Skin epidermis (tissue), 12 donors: ENCODE measurements at regions not wholly inside any gene's neighbourhood (a gene's known extent, or its start where the extent isn't known, plus 50 kb on each side); places are given as distances from the start of the nearest gene placed in this dataset.

ENCODE experiments used
- H3K27ac ChIP-seq, 21 experiments: fragments of 200-600 bp; sonication (generic) in 11 of 21; one replicate each; pipeline ENCODE4 v1.5.0; 2020; ENCODE audit warnings: mild to moderate bottlenecking in 3 of 21, inconsistent platforms in 2 of 21, moderate library complexity in 2 of 21
- H3K4me3 ChIP-seq, 7 experiments: fragments of 200-600 bp; sonication (generic) in 2 of 7; one replicate each; pipeline ENCODE4 v1.5.0; 2020; ENCODE audit warnings: inconsistent platforms in 2 of 7, mild to moderate bottlenecking in 2 of 7, moderate library complexity in 1 of 7

DNA sequence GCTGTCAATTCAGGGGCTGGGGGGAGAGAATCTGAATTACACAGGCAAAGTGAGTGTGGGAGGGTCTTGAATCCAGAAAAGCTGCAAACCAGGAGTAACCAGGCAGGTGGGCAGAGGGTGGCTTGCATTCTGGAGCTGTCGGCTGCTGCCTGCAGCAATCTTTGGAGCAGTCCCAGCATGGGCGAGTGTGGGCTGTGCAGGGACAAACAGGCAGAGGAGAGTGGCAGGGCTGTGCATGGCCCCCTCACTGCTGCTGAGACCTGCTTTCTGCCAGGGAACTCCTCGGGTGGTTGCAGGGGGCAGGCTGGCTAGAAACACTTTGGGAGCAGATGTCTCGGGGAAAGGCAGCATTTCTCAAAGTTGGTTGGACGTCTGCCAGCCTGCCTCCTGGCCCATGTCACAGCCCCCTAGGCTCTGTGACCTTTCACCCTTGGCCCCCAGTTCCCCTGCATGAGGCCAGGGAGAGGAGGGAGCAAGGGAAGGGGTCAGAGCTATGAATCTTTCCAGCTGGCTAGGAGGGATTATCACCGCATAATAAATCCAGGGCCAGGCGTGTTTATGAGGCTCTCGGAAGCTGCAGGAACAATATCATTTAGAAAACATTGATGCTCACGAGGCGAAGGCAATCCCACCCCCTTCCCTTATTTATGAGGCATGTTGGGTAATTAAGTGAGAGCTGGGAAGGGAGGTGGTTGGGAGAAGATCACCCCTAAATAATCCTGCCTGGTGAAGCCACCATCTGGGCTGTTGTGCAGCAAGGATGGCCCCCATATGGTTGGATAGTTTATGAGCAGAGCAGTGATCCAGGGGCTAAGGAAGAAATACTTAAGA lies 212.3 kb upstream of the NCAM1 start:
- no peak overlapping the region for H3K4me3 ChIP-seq
- no peak overlapping the region for H3K27ac ChIP-seq

DNA sequence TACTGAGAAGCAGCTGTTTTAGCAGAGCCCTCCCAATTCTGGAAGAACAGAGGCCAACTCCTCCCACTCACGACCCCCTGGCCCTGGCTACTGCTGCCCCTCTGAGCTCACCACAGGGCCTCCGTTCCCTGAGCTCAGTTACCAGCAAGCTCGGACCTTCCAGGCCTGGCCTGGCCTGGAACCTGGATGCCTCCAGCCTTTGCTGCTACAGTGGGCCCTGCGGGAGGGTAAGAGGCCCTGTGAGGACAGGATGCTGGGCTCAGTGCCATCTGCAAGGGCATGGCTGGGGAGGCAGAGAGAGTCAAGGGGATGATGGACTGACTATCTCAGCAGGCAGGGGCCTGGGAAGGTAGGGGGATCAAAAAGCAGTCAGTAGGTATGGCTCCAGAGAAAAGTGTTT lies 209.9 kb upstream of the NCAM1 start:
- H3K27ac ChIP-seq = no peak overlapping the region
- H3K4me3 ChIP-seq = no peak overlapping the region

DNA sequence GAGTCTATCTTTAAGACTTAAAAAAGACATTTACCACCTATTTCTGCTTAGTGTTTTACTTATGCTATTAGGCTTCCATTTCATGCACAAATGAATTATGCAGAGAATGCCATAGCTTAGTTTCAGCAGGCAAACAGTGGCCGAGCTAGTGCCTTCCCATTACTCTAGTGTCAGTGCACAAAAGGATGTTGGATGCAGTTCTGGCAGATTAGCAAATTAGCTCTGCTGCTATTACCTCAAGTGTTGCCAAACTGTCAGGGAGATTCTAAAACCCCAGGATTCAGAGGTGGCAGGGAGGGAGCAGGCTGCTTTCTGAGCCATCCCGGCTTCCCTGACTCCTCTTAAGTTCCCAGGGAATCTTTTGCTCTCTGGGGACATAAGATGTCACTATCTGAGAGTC lies 209.4 kb upstream of the NCAM1 start:
- Histone ChIP-seq H3K27ac (no peak overlapping the region), H3K4me3 (no peak overlapping the region)

DNA sequence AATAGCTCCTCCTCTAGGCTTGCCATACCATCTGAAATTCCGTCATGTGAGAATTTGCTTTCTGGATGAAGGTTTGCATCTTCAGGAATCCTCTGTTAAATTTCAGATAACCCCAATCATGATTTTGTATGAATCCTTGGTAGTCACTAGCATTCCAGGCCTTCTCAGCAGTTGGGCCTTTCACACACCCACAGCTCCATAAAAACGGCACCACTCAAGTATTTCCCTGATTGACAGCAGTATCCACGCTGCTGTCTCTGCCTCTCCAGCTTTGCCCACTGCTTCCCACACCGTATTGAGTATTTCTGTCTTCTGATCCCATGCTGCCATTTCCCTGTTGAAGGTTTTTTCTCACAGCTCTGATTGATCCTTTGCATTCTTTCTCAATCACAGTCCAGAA lies 208.7 kb upstream of the NCAM1 start:
- H3K27ac ChIP-seq = no peak overlapping the region
- H3K4me3 ChIP-seq = no peak overlapping the region

DNA sequence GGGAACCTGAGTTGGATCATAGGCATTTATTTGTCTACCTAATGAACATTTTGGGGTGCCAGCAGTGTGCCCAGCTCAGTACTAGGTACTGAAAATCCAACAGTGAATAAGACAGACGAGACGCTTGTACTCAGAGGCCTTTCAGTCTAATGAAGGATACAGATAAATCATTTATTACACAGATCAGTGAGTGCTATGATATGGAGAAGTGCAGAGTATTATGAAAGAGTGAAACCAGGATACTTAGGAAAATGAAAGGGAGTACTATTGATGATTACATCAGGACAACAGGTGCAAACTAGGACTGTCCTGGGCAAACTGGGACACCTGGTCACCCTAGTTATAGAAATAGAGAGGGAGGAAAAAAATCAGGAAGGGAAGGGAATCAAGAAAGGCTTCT lies 207.5 kb upstream of the NCAM1 start:
- Histone ChIP-seq H3K4me3 (no peak overlapping the region), H3K27ac (no peak overlapping the region)

DNA sequence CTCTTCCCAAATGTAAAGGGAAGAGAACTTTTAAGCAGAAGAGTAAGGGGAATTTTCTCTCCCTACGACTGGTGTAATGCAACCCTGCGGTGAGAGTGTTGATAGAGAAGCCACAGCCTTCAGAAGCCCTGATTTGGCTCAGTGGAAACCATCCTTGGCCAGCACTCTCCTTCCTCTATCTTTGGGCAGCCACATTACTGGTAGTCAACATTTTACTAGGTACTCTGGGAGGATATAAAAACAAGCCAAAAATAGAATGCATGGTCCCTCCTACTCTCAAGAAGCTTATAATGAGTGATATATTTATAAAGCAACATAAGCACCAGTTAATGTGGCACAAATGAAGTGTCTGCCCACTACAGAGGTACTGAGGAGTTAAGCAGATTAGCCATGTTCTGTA lies 201.8 kb upstream of the NCAM1 start:
- no peak overlapping the region for H3K27ac ChIP-seq
- no peak overlapping the region for H3K4me3 ChIP-seq

DNA sequence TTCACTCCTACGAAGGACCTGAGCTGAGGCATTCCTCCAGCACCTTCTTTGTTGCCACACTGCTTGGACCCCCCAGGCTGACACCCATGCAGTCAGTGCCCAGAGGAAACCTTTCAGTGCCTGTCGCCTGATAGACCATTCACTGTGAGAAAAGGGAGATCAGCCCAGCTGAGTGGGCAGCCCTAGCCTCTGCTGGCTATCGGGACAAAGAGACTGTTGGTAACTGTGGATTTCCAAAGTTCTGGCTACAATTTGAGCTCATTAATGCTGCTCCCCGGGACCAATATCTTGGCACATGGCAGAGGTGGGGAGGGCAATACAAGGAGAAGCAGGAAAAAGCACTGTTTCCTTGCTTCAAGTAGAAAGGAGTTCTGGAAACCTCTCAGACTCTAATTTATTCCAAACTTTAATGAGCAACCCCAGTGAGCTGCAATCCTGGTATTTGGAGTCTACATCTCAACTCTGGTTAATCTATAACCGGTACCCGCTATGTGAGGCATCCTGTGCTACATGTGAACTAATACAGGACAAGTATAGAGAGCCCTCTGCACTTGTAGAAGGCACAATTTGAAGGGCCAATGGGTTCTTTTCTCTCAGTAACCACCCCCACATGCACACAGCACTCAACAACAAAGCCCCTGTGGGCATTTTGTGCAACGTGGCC lies 200.7 kb upstream of the NCAM1 start:
- no peak overlapping the region for H3K27ac ChIP-seq

DNA sequence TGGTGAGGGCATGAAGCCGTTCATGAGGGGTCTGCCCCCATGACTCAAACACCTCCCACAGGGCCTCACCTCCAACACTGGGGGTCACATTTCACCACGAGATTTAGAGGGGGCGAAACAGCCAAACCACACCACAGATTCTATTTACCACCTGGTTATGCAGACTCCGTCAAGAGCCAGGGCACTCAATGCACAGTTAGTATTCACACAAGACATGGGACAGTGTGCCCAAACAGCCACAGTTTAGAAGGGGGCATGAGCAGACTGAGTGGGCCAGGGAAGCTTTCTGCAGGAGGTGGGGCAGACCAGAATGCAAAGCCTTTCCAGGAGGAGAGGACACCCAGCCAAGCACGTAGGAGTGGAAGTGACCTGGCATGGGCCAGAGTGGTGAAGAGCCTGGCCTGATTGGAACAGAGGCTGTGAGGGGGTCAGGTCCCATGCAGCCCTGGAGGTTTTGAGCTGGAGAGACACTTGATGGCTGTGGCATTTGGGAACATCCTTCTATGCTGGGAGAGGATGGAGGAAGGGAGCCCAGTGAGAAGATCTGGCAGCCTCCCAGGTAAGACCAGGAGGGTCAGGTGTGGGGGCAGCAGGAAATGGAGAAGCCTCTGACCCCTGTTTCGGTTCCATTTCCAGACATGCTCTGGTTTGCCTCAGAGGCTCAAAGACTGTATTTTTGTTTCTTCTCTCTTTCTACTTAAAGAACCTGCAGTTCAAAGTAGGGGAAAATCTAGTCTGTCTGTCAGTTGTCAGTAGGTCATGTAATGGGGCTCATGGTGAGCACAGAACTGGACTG lies 199.1 kb upstream of the NCAM1 start:
- H3K27ac ChIP-seq = no peak overlapping the region

More for the DNA sequence above, 200.7 kb upstream of the NCAM1 start:
- H3K4me3 ChIP-seq = no peak overlapping the region

DNA sequence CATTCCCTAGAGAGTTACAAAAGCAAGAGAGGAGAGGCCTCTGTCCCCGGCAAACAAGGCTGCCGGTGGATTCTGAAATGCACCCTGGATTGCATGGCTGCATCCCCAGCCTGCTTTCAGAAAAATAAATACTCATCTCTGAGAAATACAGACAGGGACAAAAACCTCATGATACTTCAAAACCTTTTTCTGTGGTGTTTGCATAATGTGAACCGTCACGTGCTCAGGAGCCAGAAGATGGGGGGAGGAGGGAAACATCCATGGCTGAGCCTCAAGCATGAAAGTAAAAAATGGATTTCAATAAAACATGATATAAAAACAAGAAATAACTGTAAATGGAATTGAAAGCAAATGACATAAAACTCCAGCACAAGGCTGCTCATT lies 198.5 kb upstream of the NCAM1 start:
- Histone ChIP-seq H3K4me3 (no peak overlapping the region), H3K27ac (no peak overlapping the region)

More for the DNA sequence above, 199.1 kb upstream of the NCAM1 start:
- no peak overlapping the region for H3K4me3 ChIP-seq

DNA sequence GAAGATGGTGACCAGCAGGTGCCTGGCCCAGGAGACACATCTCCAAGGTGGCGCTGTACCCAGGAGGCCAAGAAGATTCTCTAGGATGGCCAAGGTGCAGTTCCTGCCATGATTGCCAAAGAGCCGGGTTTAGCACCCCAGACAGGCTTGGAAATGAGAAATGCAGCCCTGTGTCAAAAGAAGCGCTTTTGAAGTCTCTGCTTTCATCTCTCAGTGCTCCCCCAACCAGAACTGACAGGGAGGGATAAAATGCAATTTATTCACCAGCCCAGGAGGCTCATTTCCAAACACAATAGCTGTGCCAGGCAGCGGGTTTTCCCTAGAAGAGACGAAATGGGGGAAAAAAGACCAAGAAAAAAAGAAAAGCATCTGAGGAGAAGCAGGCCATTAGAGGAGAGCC lies 195.9 kb upstream of the NCAM1 start:
- Histone ChIP-seq H3K4me3 (no peak overlapping the region), H3K27ac (no peak overlapping the region)

DNA sequence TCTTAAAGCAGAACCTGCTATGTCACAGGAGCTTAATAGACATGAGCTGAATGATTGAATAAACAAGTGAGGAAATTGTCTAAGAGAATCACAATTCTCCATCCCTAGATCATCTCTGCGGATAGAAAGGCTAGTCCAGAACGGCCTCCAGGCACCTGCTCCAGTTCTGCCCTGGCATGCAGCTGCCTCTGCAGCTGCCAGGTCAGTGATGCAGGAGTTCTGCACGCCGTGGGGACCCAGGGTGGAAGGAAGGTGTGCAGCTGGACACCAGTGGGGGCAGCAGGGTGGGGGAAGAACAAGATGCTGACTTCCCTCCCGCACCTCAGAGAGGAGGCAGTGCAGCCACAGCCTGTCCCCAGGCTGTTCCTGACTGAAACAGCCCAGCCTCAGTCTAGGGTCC lies 192.1 kb upstream of the NCAM1 start:
- Histone ChIP-seq H3K27ac (no peak overlapping the region), H3K4me3 (no peak overlapping the region)

DNA sequence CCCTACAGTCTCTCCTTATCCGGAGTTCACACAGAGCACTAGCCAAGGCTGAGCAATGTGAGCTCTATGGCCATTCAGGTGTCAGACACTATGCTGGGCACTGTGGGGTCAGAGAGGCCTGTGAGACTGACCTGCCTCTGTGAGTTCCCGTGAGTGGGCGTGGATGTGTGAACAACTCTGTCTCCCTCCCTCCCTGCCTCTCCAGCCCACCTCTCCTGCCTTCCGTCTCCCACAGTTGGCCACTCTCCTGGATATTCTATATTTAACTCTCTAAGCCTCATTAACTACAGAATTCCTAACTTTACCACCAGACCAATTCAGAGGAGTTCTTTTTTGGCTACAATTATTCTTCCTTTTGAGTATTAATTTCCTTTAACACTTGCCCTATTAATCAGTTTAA lies 191.6 kb upstream of the NCAM1 start:
- Histone ChIP-seq H3K27ac (no peak overlapping the region), H3K4me3 (no peak overlapping the region)

DNA sequence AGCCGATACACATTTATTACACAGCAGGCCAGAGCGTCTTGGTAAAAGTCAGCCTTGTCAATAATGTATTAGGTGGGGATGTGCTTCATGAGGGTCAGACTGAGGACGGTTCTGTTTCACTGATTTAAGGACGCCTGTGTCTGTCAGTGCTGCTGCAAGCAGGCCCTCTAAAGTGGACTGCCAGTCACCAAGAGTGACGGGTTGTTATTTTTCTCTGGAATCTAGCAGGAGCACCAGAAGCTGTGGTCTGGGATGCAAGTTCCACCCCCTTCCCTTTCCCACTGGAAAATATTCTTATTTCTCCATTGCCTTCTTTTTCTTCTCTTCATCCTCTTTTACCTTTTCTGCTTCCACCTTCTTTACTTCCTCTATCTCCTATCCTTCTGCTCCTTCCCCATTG lies 191.2 kb upstream of the NCAM1 start:
- no peak overlapping the region for H3K4me3 ChIP-seq
- H3K27ac ChIP-seq = no peak overlapping the region

DNA sequence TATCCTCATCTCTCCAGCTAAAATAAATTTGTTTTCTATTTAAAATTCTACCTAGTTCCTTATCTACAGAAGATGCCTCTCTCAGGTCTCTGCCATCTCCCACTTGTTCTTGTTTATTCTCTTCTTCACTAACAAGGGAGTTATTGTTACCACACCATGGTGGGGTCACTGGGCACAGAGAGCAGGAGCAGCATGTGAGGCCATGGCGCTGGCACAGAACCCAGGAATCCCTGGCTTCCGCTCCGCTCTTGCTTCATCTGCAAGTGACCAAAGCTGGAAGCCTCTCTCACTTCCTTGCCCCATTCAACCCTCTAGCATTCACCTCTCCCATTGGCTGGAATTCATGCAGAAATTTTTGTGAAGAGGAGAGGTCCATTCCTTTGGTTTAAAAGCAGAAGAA lies 190.7 kb upstream of the NCAM1 start:
- no peak overlapping the region for H3K27ac ChIP-seq
- H3K4me3 ChIP-seq = no peak overlapping the region

DNA sequence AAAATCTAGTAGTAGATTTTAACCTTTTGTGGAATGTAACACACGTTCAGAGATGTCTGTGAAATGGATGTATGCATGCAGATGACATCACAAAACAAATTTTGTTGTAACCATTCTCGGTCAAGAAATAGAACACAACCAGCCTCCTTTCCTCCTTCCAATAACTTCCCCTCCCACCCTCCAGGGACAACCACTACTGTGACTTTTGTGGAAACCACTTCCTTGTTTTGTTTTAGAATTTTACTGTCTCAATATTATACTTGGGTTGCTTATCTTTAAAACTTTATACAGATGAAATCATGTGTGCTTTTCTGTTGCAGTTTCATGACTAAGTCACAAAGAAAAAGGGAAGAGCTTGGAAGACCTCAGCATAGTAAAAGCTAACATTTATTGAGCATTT lies 189.4 kb upstream of the NCAM1 start:
- Histone ChIP-seq H3K4me3 (no peak overlapping the region), H3K27ac (no peak overlapping the region)

DNA sequence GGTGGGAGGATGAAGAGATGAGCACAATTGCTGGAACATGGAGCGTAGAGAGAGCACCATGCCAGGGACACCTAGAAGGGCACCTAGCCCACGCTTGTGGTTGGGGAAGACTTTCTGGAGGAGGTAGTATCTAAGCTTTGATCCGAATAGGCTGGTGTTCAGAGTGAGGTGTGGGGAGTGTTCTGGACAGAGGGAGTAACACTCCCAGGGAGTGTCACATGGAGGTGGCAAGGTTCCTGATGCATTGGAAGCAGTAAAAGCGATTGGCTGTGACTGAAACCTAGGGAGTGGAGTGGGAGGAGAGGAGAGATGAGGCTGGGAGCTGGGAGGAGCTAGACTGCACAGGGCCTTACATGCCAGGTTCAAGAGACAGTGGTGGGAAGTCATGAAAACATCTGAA lies 188.0 kb upstream of the NCAM1 start:
- H3K27ac ChIP-seq = no peak overlapping the region
- no peak overlapping the region for H3K4me3 ChIP-seq

DNA sequence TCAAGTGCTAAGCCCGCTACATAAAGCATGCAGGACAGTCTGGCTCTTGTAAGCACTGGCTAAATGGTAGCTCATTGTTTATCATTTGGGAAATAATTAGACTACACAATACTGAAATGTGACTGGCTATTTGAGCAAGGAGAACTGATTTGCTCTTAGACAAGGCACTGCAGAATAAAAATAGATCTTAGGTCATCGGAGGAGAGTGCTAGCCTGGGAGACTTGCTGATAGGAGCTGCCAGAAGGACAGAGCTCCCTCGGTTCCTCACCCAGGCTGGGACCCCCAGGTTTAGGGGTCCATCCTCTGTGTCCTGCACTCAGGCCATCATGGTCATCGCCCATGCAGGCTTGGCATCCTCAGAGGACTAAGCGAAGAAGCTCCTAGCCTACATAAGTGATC lies 184.4 kb upstream of the NCAM1 start:
- H3K27ac ChIP-seq = no peak overlapping the region
- no peak overlapping the region for H3K4me3 ChIP-seq

DNA sequence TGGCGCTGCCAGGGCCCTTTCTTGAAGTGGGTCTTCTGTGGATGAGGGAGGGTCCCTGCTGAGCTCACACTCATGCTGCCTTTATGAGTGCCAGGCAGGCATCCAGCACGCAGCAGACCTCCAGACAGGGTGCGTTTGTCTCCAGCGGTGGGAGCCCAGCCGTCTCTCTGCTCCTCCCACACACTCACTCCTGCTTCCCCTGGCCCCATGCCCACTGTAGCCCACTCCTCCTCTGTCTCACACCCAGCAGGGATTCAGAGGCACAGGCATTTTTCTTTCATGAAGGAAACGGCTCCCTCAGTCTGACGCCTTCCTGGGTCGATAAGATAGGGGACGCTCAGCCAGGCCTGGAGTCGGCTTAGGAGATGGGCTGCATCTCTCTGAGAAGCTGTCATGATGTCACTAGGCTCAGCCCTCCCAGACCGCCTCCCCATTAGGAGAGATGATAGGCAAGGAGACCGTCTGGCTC lies 183.9 kb upstream of the NCAM1 start:
- Histone ChIP-seq H3K4me3 (no peak overlapping the region), H3K27ac (no peak overlapping the region)

DNA sequence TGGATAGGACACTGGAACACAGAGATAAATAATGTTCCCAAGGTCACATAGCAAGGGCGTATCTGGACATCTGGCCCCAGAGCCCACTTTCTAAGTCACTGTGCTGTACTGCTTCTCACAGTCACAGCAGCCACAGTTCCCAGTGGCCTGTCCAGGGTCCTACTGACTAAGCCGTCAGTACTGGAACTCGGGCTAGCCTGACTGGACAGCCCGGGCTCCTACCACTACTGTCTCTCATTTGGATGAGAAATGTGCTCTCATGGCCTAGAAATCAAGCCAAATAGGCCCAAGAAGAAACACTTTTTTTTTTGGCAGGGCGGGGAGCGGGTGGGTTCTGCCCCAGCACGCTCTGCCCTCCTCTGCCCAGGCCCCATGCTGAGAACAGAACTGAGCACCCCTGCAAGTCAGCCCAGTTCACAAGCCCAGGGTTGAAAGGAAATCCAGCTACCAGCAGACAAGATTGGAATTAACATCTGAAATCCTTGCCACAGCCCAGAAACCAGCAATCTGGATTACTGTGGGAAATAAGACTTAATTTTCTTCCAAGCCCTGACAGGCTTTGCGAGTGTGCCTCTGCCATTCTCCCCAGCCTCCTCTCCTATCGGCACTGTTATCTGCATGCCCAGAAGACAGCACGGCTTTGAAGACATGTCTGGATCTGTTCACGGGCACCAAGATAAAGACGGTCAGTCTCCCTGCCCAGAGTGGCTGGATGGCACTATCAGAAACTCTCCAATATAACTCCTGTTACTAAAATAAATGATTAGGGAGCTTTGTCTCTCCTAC lies 182.9 kb upstream of the NCAM1 start:
- Histone ChIP-seq H3K4me3 (no peak overlapping the region), H3K27ac (no peak overlapping the region)

DNA sequence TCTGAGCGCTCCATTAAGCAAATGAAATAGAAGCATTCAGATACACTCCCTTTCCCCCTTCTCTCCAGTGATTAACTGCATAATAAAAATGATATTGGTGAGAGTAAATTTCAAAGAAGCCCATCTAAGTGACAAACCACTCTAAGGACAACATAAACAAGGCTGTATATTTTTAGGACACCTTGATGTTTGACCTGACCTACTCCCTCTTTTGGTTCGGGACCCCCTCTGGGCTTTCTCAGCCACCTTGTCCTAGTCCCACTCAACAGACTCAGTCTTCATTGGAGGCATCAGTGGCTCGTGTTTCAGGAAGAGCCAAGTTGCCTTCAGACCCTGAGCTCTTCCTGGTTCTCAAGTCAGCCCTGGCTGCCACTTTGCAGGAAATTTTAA lies 182.3 kb upstream of the NCAM1 start:
- Histone ChIP-seq H3K27ac (no peak overlapping the region), H3K4me3 (no peak overlapping the region)
